A549 (cell line): ENCODE measurements at regions not wholly inside any gene's neighbourhood (a gene's known extent, or its start where the extent isn't known, plus 50 kb on each side); places are given as distances from the start of the nearest gene placed in this dataset.

Experiments used
- ATAC-seq, 2 experiments: fragments of 200-7000 bp in 1 of 2; fragments of >200 bp in 1 of 2; cut with Nextera tagmentation in 1 of 2; cut with Tn5 transposase in 1 of 2; 3 replicates each; pipeline versions ENCODE4 v1.8.0 to v1.9.1; 2018 to 2020; ENCODE audit warnings: mild to moderate bottlenecking in 1 of 2, moderate library complexity in 1 of 2
- CTCF ChIA-PET: fragments of 300-600 bp; sonication (Branson Sonifier 250); formaldehyde crosslinking; extraction: SDS; loops from one replicate; lab custom pipeline; 2021; ENCODE audit warnings: antibody characterized with exemption, inconsistent platforms; lab: Yijun Ruan, JAX
- POLR2A ChIA-PET: fragments of 350-600 bp; formaldehyde crosslinking; extraction: SDS; loops from one replicate; lab custom pipeline; 2021; ENCODE audit warnings: antibody characterized with exemption, inconsistent platforms; lab: Yijun Ruan, JAX
- DNase-seq, 2 experiments: peaks; one replicate each; pipeline versions ENCODE4 v3.0.0 to v3.0.0-alpha.2; 2011 to 2016; ENCODE audit warnings: low read depth in 1 of 2, low spot score in 1 of 2
- FAIRE-seq: peaks from 2 replicates; lab custom pipeline; 2011; peaks lifted over from hg19 to GRCh38; lab: Jason Lieb, UNC
- H3K27ac ChIP-seq, 2 experiments: fragments of >200 bp; sonication (Bioruptor Twin); formaldehyde crosslinking; 3 replicates each; pipeline ENCODE4 v1.5.1; 2016 to 2017
- H3K4me1 ChIP-seq: fragments of >200 bp; sonication (Bioruptor Twin); formaldehyde crosslinking; 3 replicates; pipeline ENCODE4 v1.6.1; 2016
- H3K4me2 ChIP-seq: fragments of >200 bp; sonication (Bioruptor Twin); formaldehyde crosslinking; 3 replicates; pipeline ENCODE4 v1.6.1; 2016
- H3K4me3 ChIP-seq: fragments of >200 bp; sonication (Bioruptor Twin); formaldehyde crosslinking; 3 replicates; pipeline ENCODE4 v1.5.1; 2016
- H3K9me3 ChIP-seq: fragments of >200 bp; sonication (Bioruptor Twin); formaldehyde crosslinking; 3 replicates; pipeline ENCODE4 v1.6.1; 2016
- BHLHE40 ChIP-seq: IDR thresholded peaks from 2 replicates; pipeline ENCODE4 v1.6.1; 2012; ENCODE audit warnings: low read depth, low read length, inconsistent platforms
- CBX8 ChIP-seq: fragments of 200-600 bp; sonication (generic); IDR thresholded peaks from 2 replicates; pipeline ENCODE4 v1.6.1; 2016
- CEBPB ChIP-seq, 2 experiments: fragments of >200 bp in 1 of 2; sonication (Bioruptor Twin) in 1 of 2; formaldehyde crosslinking in 1 of 2; IDR thresholded peaks; 2 replicates each; pipeline ENCODE4 v1.6.1; 2012 to 2016
- CHD2 ChIP-seq: fragments of 150-350 bp; IDR thresholded peaks from 2 replicates; pipeline ENCODE4 v1.6.1; 2014; ENCODE audit warnings: low read length; ENCODE audit not compliant: partially characterized antibody
- CTCF ChIP-seq: fragments of >200 bp; sonication (Bioruptor Twin); formaldehyde crosslinking; IDR thresholded peaks from 3 replicates; pipeline ENCODE4 v1.5.1; 2016
- E2F6 ChIP-seq: IDR thresholded peaks from 2 replicates; pipeline ENCODE4 v1.6.1; 2012; ENCODE audit warnings: low read depth, borderline replicate concordance
- EHMT2 ChIP-seq: fragments of 200-600 bp; sonication (generic); IDR thresholded peaks from 2 replicates; pipeline ENCODE4 v1.6.1; 2016; ENCODE audit warnings: antibody characterized with exemption, low read depth, mild to moderate bottlenecking, moderate library complexity
- ELK1 ChIP-seq: fragments of 150-350 bp; IDR thresholded peaks from 2 replicates; pipeline ENCODE4 v1.6.1; 2014; ENCODE audit warnings: low read depth, mild to moderate bottlenecking, low read length
- EP300 ChIP-seq, 2 experiments: fragments of >200 bp; sonication (Bioruptor Twin); formaldehyde crosslinking; IDR thresholded peaks; 2 replicates in 1 of 2; 3 replicates in 1 of 2; pipeline ENCODE4 v1.6.1; 2016 to 2017
- ESRRA ChIP-seq: fragments of 150-350 bp; IDR thresholded peaks from 2 replicates; pipeline ENCODE4 v1.6.1; 2014; ENCODE audit warnings: mild to moderate bottlenecking, low read length, borderline replicate concordance
- FOSL2 ChIP-seq, 2 experiments: fragments of 450-650 bp in 1 of 2; fragments of >200 bp in 1 of 2; sonication (Bioruptor Twin) in 1 of 2; formaldehyde crosslinking; IDR thresholded peaks; 2 replicates each; pipeline versions ENCODE4 v1.5.0 to v1.6.1; 2016 to 2020; ENCODE audit warnings: mild to moderate bottlenecking in 1 of 2, moderate library complexity in 1 of 2
- FOXS1 ChIP-seq: fragments of 250-450 bp; sonication (Bioruptor Pico); IDR thresholded peaks from 2 replicates; pipeline ENCODE4 v1.5.0; 2020; ENCODE audit warnings: mild to moderate bottlenecking, moderate library complexity
- GATA3 ChIP-seq: IDR thresholded peaks from 2 replicates; pipeline ENCODE4 v1.6.1; 2012; ENCODE audit warnings: borderline replicate concordance
- HOXA7 ChIP-seq: fragments of 250-450 bp; sonication (Bioruptor Pico); IDR thresholded peaks from 2 replicates; pipeline ENCODE4 v1.5.0; 2020; ENCODE audit warnings: mild to moderate bottlenecking, moderate library complexity
- MAX ChIP-seq: IDR thresholded peaks from 2 replicates; pipeline ENCODE4 v1.6.1; 2012
- NFE2L2 ChIP-seq: fragments of 150-350 bp; conservative IDR thresholded peaks from 2 replicates; pipeline ENCODE4 v1.6.1; 2014; ENCODE audit warnings: low read length
- PHF8 ChIP-seq: fragments of 200-600 bp; sonication (generic); IDR thresholded peaks from 2 replicates; pipeline ENCODE4 v1.6.1; 2016; ENCODE audit warnings: low read depth, mild to moderate bottlenecking, antibody characterized with exemption, moderate library complexity, borderline replicate concordance
- RAD21 ChIP-seq, 2 experiments: fragments of >200 bp in 1 of 2; sonication (Bioruptor Twin) in 1 of 2; formaldehyde crosslinking in 1 of 2; IDR thresholded peaks in 1 of 2; conservative IDR thresholded peaks in 1 of 2; 2 replicates in 1 of 2; 3 replicates in 1 of 2; pipeline ENCODE4 v1.6.1; 2012 to 2018; ENCODE audit warnings: inconsistent platforms in 1 of 2
- RCOR1 ChIP-seq: fragments of 150-350 bp; IDR thresholded peaks from 2 replicates; pipeline ENCODE4 v1.6.1; 2014; ENCODE audit warnings: antibody characterized with exemption, low read length, low read depth
- SMC3 ChIP-seq: fragments of >200 bp; sonication (Bioruptor Twin); formaldehyde crosslinking; IDR thresholded peaks from 3 replicates; pipeline ENCODE4 v1.6.1; 2018; ENCODE audit warnings: inconsistent platforms
- WGBS: methylation state at CpG from one replicate; pipeline ENCODE4 v1.1.6; 2017; ENCODE audit errors: missing lambda C conversion rate; 5-methylcytosine and 5-hydroxymethylcytosine counted together
- TF ChIP-seq, protein P1 (sequence below): IDR thresholded peaks from 2 replicates; pipeline ENCODE4 v1.6.1; 2012

DNA sequence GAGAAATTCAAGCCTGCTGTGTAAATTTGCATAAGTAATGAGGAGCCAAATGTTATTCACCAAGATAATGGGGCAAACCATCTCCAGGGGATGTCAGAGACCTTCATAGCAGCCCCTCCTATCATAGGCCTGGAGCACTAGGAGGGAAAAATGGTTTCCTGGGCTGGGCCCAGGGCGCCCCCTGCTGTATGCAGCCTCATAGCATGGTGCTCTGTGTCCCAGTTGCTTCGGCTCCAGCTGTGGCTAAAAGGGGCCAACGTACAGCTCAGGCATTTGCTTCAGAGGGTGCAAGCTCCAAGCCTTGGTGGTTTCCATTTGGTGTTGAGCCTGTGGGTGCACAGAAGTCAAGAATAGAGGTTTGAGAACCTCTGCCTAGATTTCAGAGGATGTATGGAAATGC, 859.3 kb downstream of the RPA4 start:
- POLR2A ChIA-PET = no interaction called here
- DNase-seq (peak in 1 of 2 experiments; percentile 0), FAIRE-seq (no peak), ATAC-seq (no peak)
- 0% methylated on average over 1 of the region's 3 CpGs for WGBS
- Histone ChIP-seq H3K27ac (no peak overlapping the region), H3K4me3 (no peak overlapping the region), H3K4me1 (no peaks in the 10 kb centered on the region), H3K9me3 (no peaks in the 10 kb centered on the region), H3K4me2 (no peak overlapping the region)
- TF ChIP-seq ELK1 = no peak
- no peak for TF ChIP-seq MAX
- no peak for TF ChIP-seq PHF8
- peak in 1 of 2 experiments; percentile 39; a peak in 2 of 5 replicates for TF ChIP-seq RAD21 (conservative IDR thresholded peaks at IDR 0.05 in 1 of 2, IDR thresholded peaks at IDR 0.05 in 1 of 2)
- CTCF ChIA-PET = no interaction called here

DNA sequence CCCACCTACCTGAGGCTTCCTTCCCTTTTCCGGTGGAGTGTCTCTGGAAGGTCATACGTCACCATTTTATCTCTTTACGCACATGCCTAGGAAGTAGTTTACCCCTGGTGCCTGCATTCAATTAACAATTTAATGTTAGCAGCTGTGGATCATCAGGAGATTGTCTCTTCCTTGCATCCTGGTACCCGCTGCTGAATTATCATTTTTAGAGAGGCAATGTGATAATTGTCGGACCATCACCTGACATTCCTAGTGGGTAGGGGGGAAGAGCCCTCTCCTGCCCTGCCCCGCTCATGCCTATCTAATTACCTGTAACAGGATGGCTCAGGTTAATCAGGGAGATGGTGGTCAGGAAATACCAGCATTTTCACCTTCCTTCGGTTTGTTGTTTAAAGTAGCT, 863.6 kb downstream of the RPA4 start:
- CTCF ChIA-PET = interaction anchor here (1.0 kb wide), 1 partner anchor 15 kb away, joined by 4 read pairs; no protein-coding TSS in a partner anchor

More for the DNA sequence above, 863.6 kb downstream of the RPA4 start:
- 52% methylated on average over 6 of the region's 7 CpGs for WGBS
- FAIRE-seq = no peak
- no peaks in the 10 kb centered on the region for H3K4me1 ChIP-seq
- TF ChIP-seq SMC3 (no peak), CBX8 (no peak), BHLHE40 (no peak), FOSL2 (IDR thresholded peaks at IDR 0.05) (no peak), FOSL2 (CRISPR knock-in tag; IDR thresholded peaks at IDR 0.05) (no peak), PHF8 (no peak), NFE2L2 (no peak), HOXA7 (CRISPR knock-in tag) (no peak), RCOR1 (no peak), EP300 (IDR thresholded peaks at IDR 0.05) (no peak), CEBPB (IDR thresholded peaks at IDR 0.05) (no peak), CTCF (no peak), GATA3 (no peak), EHMT2 (no peak), FOXS1 (no peak), CHD2 (no peak), MAX (no peak), E2F6 (no peak), ESRRA (no peak)
- TF ChIP-seq, protein P1, sequence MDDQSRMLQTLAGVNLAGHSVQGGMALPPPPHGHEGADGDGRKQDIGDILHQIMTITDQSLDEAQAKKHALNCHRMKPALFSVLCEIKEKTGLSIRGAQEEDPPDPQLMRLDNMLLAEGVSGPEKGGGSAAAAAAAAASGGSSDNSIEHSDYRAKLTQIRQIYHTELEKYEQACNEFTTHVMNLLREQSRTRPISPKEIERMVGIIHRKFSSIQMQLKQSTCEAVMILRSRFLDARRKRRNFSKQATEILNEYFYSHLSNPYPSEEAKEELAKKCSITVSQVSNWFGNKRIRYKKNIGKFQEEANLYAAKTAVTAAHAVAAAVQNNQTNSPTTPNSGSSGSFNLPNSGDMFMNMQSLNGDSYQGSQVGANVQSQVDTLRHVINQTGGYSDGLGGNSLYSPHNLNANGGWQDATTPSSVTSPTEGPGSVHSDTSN = no peak
- TF ChIP-seq, all 56 proteins: peak for 0
- Histone ChIP-seq H3K9me3 (no peaks in the 10 kb centered on the region), H3K27ac (no peak overlapping the region), H3K4me2 (no peak overlapping the region), H3K4me3 (no peak overlapping the region)
- no peak for DNase-seq
- POLR2A ChIA-PET = no interaction called here
- no peak for ATAC-seq
